Muscle of leg (tissue), 3 donors: ENCODE measurements at regions not wholly inside any gene's neighbourhood (a gene's known extent, or its start where the extent isn't known, plus 50 kb on each side); places are given as distances from the start of the nearest gene placed in this dataset.
A peak's percentile ranks its signal among the peaks of the same experiment; 100 is the strongest.

Source experiments
- DNase-seq: peaks from one replicate; pipeline ENCODE4 v3.0.0; 2013
- H3K27ac ChIP-seq: one replicate; pipeline ENCODE4 v1.5.1; 2013; ENCODE audit warnings: mild to moderate bottlenecking, low read length, control low read depth
- H3K27me3 ChIP-seq: one replicate; pipeline ENCODE4 v1.6.1; 2013; ENCODE audit warnings: low read length; ENCODE audit not compliant: control insufficient read depth, insufficient read depth
- H3K36me3 ChIP-seq: one replicate; pipeline ENCODE4 v1.6.1; 2013; ENCODE audit warnings: low read length; ENCODE audit not compliant: control insufficient read depth, insufficient read depth
- H3K4me1 ChIP-seq: one replicate; pipeline ENCODE4 v1.6.1; 2013; ENCODE audit warnings: low read length; ENCODE audit not compliant: control insufficient read depth, insufficient read depth
- H3K4me3 ChIP-seq: one replicate; pipeline ENCODE4 v1.5.1; 2013; ENCODE audit warnings: low read length, control low read depth
- H3K9me3 ChIP-seq: replicated peaks from 2 replicates; pipeline ENCODE4 v1.6.1; 2013; ENCODE audit warnings: low read depth, low read length; ENCODE audit not compliant: control insufficient read depth
- WGBS: methylation state at CpG from one replicate; pipeline ENCODE4 v1.1.5; 2013; ENCODE audit warnings: missing lambda C conversion rate; ENCODE audit not compliant: insufficient coverage; 5-methylcytosine and 5-hydroxymethylcytosine counted together

DNA sequence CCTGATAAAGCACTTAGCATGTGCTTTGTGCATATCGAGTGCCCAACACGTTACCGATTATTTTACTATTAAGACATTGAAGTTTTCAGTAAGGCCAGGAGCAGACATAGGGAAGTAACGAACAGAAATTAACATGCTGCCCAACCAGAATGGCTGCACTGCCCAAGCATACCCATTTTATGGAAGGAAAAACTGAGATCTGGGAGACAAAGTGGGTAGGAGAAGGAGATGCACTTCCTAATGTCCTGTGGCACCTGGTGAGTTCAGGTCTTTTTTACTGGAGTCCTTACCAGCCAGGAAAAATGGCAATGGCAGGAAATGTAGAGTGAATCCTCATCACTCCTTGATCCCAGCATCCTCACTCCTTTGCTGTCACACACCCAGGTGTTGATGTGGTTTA, 768.5 kb downstream of the MED13L start:
- whole genome bisulfite sequencing: 100% methylated on average over 2 of the region's 4 CpGs
- H3K9me3 ChIP-seq: peaks cover 5% of the 10 kb centered on the region
- H3K27ac ChIP-seq: no peak overlapping the region
- no peak overlapping the region for H3K4me3 ChIP-seq
- no peaks in the 10 kb centered on the region for H3K36me3 ChIP-seq
- H3K4me1 ChIP-seq: peaks cover 9% of the 10 kb centered on the region
- DNase-seq: no peak
- no peaks in the 10 kb centered on the region for H3K27me3 ChIP-seq

DNA sequence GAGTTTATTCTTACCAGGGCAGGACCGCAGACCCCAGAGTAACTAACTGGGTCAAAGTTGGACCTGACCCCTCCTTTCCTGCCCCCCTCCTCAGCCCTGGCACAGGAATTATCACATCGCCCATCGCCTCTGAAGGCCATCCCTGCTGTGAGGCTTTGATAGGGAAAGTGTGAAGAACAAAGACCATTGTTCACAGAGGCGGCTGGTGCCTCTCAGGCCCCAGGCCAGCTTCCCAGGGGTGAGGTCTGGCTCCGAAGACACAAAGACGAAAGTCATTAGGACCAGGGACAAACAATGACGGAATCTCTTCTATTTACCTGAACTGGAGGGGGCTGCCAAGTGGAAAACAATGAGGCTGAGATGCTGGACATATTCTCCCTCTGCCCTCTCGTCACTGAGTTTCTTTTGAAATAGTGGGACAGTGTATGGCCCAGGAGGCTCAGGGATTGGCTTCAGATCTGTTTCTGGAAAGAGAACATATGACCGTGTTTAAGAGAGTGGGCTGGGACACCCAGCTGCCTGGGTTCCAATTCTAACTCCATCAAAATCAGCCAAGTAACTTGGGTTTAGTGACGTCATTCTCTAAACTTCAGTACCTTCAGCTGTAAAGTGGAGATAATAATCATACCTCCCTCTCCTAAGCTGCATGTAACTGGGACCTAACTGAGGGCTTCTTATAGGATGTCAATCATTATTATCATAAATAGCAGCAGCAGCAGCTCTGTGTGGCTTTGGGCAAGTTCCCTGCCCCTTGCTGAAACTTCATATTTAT, 769.4 kb downstream of the MED13L start:
- no peaks in the 10 kb centered on the region for H3K27me3 ChIP-seq
- H3K4me1 ChIP-seq: peaks cover 10% of the 10 kb centered on the region
- no peak overlapping the region for H3K4me3 ChIP-seq
- 29% methylated on average over 6 of the region's 10 CpGs for WGBS
- peaks cover 3% of the 10 kb centered on the region for H3K9me3 ChIP-seq
- H3K27ac ChIP-seq: no peak overlapping the region
- DNase-seq: no peak
- H3K36me3 ChIP-seq: no peaks in the 10 kb centered on the region

DNA sequence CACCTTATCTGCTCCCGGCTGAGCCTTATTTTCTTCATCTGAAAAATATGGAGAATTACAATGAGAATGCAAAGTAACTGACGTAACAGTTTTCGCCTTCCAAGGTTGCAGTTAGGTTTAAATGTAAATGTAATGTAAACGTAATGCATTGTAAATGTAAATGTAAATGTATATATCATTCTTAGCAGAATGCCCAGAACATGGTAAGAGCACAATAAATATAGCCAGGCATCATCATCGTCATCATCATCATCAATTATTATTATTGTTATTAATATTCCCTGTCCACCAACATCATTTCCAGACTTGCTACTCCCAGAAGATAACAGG, 770.0 kb downstream of the MED13L start:
- Histone ChIP-seq H3K4me3 (no peak overlapping the region), H3K27me3 (no peaks in the 10 kb centered on the region), H3K36me3 (no peaks in the 10 kb centered on the region), H3K4me1 (peaks cover 10% of the 10 kb centered on the region), H3K27ac (no peak overlapping the region), H3K9me3 (no peaks in the 10 kb centered on the region)
- no CpG with 5 or more reads among the region's 5 CpGs for WGBS
- no peak for DNase-seq

DNA sequence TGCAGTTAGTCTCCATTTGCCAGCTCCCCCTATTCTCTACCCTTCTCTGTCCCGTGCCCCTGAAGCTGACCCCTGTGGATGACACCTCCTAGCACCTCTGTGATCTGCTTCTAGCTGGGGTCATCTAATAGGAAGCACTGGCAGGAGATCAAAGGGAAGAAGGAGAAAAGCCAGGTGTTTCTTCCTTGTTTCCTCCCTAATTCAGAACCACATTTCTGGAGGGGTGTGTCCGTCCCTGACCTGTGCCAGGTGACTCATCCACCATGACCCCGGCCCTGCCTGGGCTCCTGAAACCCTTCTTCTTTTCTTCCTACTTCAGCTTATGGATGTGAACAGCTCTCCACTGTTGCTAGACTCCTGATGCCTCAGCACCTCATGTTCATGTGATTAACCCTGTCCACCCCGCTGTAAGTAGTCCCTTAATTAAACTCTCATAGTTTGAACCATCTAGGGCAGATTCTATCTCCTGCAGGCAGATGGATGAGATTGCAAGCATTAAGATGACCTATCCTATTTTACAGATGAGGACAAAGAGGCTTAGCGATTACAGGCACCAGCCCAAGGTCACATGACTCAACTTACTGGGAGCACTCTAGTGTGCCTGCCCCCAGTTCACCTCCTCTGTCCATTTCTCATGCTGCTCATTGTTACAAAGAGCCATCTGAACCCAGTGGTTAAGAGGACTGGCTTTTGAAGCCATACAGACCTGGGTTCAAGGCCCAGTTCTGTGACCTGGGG, 770.5 kb downstream of the MED13L start:
- Histone ChIP-seq H3K27ac (no peak overlapping the region), H3K27me3 (no peaks in the 10 kb centered on the region), H3K4me1 (peaks cover 10% of the 10 kb centered on the region), H3K4me3 (no peak overlapping the region), H3K9me3 (no peaks in the 10 kb centered on the region), H3K36me3 (no peaks in the 10 kb centered on the region)
- DNase-seq: no peak
- WGBS: 20% methylated on average over 1 of the region's 5 CpGs

DNA sequence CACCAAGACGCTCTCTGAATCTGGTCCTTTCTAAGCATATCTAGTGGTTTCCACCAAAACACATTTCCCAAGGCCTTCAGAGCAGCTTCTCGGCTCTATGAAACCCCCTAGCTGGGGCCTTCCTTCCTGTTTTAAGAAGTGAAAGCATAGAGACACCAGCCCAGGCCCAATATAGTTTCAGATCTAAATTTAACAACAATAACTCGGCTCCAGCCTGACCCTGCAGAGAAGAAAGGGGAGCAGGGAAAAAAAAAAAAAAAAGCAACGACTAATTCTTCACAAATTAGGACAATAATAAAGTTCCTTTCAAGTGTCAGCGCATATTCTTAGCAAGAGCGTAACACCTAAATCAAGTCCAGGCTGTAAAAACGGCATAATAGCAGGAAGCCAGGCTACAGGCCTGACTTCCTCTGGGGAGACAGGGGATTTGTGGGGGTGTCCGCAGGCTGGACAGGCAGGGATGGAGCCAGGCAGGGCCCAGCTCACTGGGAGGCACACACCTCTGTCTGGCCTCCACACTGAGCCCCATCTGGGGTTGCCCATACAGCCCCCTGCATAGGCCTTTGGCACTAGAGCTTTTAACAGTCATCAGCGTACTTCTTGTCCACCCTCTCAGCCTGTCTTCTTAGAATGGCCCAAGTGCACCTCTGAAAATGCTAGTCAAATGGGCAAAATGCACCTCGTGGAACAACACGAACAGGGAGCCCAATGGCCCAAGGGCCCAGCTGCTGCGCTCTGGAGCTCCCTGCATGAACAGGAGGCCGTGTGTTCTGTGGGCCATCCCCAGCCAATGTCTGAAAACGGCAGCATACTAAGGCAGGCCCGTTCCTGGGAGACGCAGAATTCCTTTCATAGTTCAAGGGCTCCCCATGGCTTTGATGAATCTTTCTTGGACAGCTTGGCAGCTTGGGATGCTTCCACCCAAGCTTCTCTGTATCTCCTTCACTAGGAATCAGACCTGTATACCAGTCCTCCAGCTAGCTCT, 772.9 kb downstream of the MED13L start:
- Histone ChIP-seq H3K9me3 (no peaks in the 10 kb centered on the region), H3K27ac (peak overlapping the region; percentile 16), H3K36me3 (no peaks in the 10 kb centered on the region), H3K4me1 (peaks cover 10% of the 10 kb centered on the region), H3K27me3 (no peaks in the 10 kb centered on the region), H3K4me3 (no peak overlapping the region)
- WGBS: 56% methylated on average over 13 of the region's 16 CpGs
- DNase-seq: peak; percentile 49

DNA sequence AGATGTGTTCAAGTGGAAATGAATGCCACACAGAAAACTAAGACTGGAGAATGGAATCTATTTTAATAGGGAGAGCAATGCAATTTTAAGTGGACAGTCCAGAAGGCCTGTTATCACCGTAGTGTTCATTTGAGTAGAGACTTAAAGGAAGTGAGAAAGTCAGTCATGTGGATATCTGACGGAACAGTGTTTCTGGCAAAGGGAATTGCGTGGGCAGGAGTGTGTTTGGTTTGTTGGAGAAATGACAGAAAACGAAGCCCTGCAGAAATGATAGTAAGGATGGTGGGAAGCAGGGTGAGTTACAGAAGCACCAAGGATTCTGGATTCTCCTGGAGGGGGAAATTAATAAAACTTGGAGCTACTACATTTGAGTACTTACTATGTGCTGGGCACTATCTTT, 776.6 kb downstream of the MED13L start:
- no peak for DNase-seq
- H3K27ac ChIP-seq: no peak overlapping the region
- H3K27me3 ChIP-seq: no peaks in the 10 kb centered on the region
- no peaks in the 10 kb centered on the region for H3K36me3 ChIP-seq
- no peak overlapping the region for H3K4me3 ChIP-seq
- H3K4me1 ChIP-seq: peaks cover 6% of the 10 kb centered on the region
- WGBS: 71% methylated on average over 4 of the region's 4 CpGs
- no peaks in the 10 kb centered on the region for H3K9me3 ChIP-seq

DNA sequence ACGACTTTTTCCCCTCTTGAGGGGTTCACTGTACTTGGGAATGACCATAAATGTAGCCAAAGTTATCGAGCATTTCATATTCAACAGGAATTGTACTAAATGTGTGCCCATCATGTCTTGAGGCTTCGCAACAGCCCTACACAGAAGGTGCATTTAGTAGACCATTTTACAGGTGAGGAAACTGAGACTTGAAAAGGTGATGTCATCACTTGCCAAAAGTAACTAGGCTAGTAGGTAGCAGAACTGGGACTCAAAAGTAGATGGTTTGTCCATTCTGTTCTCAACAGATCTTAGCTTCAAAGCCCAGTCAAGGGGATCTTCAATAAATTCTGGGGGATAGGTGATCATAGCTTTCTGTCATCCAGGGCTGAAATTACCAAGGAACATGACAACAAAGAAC, 782.2 kb downstream of the MED13L start:
- DNase-seq: no peak
- Histone ChIP-seq H3K4me3 (no peak overlapping the region), H3K27me3 (no peaks in the 10 kb centered on the region), H3K9me3 (no peaks in the 10 kb centered on the region), H3K4me1 (no peaks in the 10 kb centered on the region), H3K36me3 (no peaks in the 10 kb centered on the region), H3K27ac (no peak overlapping the region)
- WGBS: 59% methylated on average over 2 of the region's 3 CpGs

DNA sequence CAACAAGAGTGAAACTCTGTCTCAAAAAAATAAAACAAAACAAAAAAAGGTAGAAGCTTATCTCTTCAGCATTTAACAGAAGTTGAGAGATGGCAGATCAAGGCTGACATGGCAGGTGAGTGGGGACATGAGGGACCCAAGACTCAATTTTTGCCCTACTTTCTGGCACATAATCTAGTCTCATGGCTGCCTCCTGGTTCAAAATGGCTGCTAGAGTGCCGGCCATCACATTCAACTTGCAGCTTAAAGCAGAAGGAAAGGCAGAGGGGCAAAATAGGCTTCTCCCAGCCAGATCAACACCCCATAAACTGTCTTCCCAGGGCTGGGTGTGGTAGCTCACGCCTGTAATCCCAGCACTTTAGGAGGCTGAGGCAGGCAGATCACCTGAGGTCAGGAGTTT, 784.9 kb downstream of the MED13L start:
- H3K4me1 ChIP-seq: no peaks in the 10 kb centered on the region
- no peak overlapping the region for H3K27ac ChIP-seq
- no peaks in the 10 kb centered on the region for H3K36me3 ChIP-seq
- H3K27me3 ChIP-seq: no peaks in the 10 kb centered on the region
- DNase-seq: no peak
- no peaks in the 10 kb centered on the region for H3K9me3 ChIP-seq
- WGBS: no CpG with 5 or more reads among the region's 2 CpGs
- H3K4me3 ChIP-seq: no peak overlapping the region

DNA sequence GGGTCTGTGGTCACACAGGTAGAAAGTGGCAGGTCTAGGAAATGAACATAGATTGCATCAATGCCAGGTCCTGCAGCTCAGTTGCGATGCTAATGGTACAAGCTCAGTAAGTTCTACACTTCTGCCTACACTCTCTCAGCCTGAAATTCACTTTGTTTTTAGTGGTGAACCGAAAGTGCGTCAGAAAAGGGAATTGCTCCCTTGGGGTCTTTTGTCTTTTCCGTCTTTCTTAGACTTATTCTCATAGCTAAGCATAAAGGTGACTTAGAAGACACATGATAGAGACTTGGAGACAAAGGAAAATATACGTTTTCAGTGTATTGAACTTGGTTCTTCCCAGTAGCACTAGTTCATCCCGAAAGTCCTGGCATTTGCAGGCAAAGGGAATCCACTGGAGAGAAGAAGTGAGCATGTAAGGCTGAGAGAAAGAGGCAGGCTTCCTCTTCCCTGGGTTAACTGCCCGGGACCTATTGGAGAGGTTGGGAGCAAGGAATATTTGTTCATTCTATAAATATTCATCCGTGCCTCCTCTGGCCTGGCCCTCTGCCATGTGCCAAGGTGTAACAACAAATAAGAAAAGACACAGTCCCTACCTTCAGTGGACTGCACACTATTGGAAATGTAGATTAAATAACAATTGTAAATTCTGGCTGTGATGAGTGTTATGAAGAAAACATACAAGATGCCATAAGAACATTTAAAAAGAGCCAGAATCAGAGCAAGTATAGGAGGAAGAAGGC, 785.8 kb downstream of the MED13L start:
- no peak overlapping the region for H3K27ac ChIP-seq
- no peak overlapping the region for H3K4me3 ChIP-seq
- 40% methylated on average over 1 of the region's 8 CpGs for WGBS
- no peaks in the 10 kb centered on the region for H3K36me3 ChIP-seq
- no peak for DNase-seq
- H3K9me3 ChIP-seq: no peaks in the 10 kb centered on the region
- no peaks in the 10 kb centered on the region for H3K27me3 ChIP-seq
- H3K4me1 ChIP-seq: no peaks in the 10 kb centered on the region
